NCI-H146 treated with DMSO at 0.1 percent for 48 hours (cell line): ENCODE measurements at regions not wholly inside any gene's neighbourhood (a gene's known extent, or its start where the extent isn't known, plus 50 kb on each side); places are given as distances from the start of the nearest gene placed in this dataset.
"Not testable (repeated sequence)": the region's sequence is repeated elsewhere in the genome, so short reads cannot be mapped to it uniquely, and the experiment has no call there.

ENCODE experiments used
- DNase-seq: peaks from one replicate; lab custom pipeline; 2025; ENCODE audit not compliant: unreplicated experiment; lab: John Stamatoyannopoulos, UW

DNA sequence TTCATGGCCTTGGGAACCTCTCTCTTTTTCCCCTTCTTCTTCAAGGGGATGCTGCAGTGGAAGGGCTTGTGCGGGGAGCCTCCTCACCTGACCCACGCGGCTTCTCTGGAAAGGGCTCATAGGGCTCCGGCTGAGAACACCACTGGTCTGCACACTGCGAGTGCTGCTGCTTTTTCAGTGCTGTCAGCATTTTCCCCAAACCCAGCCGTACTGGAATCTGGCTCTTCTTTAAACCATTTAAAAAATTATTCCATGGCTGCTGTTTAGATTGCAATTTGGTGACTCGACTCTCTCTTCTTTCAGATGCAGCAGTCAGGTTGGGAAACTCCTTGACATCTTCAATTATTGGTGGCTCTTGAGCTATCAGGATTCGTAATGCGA is 272.6 kb upstream of the DSEL start:
- no peak for DNase-seq

DNA sequence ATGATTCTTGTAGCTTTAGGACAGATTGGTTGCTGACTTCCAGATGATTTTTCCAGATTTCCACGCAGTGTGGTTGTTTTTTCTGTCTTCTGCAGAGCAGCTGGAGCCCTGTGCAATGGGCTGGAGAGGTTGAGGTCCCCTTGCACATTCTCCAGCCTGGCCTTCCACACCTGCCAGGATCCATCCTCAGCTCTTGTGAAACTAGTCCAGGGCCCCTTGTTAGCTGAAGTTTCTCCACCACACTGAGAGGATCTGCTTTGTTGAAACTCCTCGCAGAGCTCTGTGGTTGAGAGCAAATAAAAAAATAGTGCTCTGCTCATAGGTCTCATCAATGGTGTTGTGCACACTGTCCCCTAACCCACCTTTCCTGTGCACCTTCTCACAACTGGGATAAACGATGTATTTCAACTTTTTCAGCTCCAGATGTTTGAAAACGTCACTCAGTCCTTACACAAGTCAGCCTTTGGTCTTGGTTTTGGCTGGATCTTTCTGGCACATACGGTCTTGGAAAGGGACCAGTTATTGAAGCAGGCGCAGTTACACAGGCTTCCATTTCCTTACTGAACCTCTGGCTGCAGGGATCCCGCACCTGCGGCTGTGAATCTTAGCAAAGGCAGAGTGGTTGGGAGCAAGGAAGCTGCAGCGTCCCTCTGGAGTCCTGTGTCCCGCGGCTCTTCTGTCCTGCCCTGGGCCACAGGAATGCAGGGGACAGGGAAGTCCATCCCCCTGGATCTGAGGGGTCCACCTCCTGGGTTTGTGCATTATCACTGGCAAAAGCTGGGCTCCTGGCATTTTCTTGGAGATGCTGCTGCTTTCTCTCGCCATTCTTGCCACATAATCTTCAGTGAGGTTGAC is 272.0 kb upstream of the DSEL start:
- DNase-seq = no peak

DNA sequence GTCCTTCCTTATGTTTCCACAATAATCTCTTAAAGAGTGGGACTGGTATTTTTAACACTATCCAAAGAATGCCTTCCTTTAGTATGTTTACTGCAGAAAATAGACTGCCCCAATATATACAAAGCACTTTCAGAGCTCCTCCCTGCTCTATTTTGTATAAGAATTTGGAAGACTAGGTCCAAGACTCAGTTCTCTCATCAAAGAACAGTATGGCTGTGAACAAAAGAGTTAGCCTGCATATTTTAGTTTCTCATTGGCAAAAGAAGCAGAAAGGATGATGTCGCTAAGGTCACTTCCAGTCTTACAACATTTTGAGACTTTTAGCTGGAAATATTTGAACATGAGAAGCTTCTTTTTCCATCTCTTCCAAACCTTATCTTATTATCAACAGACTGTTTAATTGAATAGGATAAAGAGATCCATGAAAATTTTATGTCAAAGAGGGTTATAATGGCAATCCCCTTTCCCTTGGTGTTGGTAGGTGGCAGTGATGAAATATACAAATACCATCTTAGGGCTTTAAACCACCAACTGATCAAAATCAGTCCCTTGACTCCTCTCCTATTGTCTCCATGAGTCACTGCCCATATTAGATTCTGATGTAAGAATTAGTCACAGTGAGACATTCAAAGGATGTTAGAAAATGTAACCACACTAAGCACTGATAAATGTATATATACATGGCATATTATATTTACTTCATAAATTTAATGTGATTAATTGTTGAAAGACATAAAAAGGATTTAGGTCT is 266.9 kb upstream of the DSEL start:
- no peak for DNase-seq

DNA sequence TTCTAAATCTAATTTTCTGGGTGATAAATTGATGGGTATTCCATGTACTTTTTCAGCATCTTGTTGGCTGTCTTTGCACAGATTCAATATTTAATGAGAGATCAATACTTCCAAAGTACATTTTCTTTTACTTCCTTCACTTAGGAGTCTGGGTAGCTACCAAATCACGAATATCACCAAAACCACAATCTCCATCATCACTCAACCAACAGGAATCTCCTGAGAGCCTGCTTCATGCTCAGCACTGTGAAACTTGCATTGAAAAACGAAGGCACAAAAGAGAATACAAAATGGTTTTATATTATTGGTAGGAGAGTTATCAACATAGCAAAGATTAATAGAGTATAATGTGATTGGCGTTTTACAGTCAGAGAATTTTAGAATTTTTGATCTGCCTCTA is 261.5 kb upstream of the DSEL start:
- no peak for DNase-seq

DNA sequence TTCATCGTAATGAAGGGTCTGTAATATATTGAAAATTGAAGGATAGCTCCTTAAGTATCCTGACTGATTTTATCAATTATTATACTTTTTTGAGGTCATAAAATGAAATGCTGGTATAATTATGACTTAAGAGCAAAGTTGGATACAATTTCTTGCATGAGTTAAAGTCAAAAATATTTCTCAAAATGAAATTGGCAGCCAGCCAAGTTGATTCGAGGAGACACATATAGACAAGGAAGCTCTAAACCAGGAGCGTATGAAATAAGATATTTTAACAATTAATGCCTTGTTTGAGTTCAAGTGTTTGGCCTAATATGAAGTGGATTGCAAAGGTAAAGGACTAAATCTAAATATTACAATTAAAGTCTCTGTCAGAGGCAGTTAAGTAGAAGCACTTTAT is 260.4 kb upstream of the DSEL start:
- no peak for DNase-seq

DNA sequence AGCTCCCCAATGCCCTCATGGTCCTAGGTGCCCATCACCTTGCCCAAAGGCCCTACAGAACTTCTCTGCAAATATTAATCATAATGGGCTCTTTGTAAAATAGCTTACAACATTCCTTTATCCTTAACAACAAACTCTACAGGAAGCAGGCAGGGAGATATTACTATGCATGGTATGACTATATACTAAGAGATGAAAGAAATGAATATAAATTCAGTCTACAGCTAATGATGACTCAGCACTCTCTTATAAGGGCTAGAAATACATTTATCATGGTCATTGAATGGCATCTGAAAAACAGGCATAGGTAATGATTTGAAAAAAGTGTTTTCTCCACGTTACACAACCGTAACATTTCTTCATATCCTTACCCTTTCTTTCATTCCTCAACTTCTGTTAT is 254.8 kb upstream of the DSEL start:
- no peak for DNase-seq

DNA sequence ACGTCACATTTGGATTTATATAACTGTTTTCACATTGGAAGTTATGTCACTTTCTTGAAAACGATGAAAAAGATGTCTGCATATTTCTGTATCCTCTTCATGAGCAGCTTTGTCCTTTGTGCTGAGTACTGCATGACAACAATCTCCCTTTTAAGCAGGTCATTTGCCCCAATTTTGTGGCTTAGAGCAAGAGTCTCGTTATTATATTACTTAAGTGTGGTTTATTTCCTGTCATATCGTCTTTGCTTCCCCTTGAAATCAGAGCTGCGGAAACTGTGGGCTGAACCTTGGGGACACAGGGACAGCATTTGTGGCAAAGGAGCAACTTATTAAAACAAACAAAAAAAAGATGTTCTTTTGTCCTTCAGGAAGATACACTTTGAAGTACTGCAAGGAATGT is 254.0 kb upstream of the DSEL start:
- no peak for DNase-seq

DNA sequence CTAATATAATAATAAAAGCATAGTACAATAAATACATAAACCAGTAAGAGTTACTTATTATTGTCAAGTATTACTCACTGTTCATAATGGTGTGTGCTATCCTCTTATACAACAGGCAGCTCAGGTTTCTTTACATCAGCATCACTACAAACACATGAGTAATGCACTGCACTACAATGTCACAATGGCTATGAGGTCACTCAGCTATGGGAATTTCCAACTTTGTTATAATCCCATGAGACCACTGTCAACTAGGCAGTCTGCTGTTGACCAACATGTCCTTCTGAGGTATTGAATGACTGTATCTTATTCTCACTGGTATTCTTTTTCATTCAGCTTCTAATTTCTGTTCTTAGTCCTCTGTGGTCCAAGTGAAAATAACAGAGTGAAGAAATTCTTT is 250.4 kb upstream of the DSEL start:
- no peak for DNase-seq

DNA sequence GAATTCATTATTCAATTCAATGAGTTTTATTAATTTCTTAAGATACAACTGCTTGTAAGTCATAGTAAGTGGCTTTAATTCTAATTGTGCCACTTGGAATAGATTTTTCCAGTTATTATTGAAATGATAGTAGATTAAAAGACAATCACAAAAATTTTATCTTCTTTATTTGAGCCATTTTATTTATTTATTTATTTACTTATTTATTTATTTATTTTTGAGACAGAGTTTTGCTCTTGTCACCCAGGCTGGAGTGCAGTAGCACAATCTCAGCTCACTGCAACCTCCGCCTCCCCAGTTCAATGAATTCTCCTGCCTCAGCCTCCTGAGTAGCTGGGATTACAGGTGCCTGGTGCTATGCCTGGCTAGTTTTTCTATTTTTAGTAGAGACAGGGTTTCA is 235.7 kb upstream of the DSEL start:
- not testable (repeated sequence) for DNase-seq

DNA sequence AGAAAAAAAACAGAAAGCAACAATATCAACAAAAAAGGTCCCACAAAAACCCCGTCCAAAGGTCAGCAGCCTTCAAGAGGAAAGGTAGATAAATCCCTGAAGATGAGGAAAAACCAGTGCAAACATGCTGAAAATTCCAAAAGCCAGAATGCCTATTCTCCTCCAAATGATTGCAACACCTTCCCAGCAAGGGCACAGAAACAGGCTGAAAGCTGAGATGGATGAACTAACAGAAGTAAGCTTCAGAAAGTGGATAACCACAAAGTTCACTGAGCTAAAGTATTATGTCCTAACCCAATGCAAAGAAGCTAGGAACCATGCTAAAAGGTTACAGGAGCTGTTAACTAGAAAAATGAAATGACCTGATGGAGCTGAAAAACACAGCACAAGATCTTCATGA is 226.4 kb upstream of the DSEL start:
- DNase-seq = no peak

DNA sequence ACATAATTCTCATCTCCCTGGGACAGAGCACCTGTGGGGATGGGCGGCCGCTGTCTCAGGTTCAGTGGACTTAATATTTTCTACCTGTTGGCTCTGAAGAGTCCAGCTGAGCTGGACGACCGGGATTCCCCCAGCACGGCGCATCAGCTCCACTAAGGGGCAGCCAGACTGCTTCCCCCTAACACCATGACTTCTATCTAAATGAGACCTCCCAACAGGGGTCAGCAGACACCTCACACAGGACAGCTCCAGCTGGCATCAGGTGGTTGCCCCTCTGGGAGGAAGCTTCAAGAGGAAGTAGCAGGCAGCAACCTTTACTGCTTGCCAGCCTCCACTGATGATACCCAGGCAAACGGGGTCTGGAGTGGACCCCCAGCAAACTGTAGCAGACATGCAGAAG is 226.0 kb upstream of the DSEL start:
- DNase-seq = no peak

DNA sequence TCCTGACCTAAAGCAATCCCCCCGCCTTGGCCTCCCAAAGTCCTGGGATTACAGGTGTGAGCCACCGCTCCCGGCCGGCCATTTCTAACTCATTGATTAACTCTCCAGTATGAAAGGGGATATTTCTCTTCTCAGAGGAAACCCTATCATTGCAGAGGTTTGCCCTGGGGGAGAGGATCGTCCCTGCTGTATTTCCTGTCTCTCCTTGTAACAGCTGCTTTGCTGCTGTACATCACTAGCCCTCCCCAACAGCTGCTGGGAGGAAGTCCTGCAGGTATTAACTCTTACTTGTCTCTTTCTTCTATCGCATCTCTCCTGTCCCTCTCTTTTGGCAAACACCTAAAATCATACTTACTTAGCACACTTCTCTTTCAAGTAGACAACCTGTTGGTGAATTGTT is 219.0 kb upstream of the DSEL start:
- peak; percentile 75 for DNase-seq

DNA sequence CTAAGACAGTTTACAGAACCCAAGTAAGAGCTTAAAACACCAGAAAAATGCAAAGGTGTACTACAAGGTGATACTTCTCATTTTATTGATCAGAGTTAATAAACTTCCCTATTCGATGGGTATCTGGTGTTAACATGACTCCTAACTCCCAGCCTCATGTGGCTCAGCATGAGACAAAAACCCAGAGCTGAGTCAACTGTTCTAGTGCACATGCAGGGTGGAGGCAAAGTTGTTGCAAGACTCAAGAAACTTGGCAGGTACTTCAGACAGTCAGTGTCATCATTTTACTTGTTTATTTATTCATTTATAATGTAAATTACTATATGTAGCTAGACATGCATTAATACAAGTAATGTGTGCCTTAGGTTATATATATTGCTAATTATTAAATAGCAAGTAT is 216.6 kb upstream of the DSEL start:
- DNase-seq = no peak

DNA sequence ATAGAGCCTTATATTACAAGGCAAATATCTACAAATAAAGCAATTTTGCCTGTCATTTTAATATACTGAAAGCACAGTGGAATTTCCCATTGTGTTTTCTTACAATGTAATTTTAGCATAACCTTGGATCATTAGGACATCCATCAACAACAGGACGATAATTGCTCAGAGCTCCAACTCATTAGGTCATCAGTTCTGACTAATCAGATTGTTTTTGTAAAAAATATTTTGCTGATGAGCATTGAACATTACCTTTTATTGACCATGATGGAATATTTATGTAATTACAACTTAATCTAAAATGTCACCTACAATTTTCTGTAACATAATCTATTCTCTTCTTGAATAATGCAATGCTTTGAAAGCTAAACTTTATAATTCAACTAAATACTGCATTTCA is 215.3 kb upstream of the DSEL start:
- DNase-seq = no peak

DNA sequence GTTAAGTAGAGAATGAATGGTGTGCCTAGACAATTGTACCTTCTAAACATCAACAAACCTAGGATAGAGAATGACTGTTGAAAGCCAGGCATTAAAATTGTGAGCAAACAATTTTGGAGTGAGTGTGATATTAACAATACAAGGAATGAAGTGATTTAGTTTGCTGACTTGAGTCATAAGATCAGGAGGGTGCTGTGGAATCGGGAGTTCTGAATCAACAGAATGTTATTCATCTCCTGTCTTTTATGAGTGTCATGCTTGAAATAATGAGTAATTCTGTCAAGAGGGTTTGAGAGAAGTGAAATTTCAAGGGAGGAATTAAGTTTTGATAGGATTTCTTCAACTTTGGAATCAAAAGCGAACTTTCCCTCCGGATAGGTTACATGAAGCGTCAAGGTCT is 214.4 kb upstream of the DSEL start:
- no peak for DNase-seq

DNA sequence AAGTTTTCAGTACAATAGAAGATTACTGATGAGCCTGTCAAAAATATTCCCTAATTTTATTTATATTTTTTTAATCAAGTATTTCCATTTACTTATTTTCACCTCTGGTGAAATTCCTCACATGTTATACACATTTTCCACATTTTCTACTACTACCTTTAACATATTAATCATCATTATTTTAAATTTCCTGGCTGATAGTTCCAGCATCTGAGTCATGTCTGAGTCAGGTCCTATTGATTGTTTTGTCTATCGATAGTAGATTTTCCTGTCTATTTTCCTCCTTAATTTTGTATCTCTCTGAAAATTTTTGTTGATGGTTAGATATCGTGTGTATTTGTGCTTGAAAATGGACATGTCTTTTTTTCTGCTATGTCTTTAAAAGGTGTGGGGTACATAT is 211.8 kb upstream of the DSEL start:
- DNase-seq = no peak

DNA sequence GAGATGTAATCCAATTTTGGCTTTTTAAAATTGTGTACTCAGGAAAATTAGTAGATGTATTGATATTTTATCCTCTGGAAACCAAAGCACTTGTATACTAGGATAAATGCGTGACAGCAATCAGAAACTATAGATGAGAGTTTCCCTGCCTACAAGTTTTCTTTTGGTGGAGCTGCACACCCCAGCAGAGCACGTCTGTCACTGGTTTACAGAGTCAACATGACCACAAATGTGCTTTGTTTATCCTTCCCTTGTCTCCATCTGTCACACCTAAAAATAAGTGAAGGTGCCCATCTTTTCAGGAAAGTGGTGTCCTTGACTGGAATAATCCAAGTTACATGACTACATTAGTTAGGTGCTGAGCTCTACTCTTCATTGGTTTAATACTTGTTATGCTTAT is 210.4 kb upstream of the DSEL start:
- no peak for DNase-seq

DNA sequence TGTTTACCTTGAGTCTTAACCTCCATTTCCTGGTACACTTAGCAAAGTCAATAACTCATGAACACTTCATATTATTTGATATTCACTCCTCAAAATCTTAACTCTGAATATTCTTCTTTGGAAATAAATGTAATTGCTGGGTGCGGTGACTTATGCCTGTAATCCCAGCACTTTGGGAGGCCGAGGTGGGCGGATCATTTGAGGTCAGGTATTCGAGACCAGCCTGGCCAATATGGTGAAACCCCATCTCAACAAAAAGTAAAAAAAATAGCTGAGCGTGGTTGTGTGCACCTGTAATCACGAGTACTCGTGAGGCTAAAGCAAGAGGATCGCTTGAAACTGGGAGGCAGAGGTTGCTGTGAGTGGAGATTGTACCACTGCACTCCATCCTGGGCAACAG is 201.3 kb upstream of the DSEL start:
- no peak for DNase-seq

DNA sequence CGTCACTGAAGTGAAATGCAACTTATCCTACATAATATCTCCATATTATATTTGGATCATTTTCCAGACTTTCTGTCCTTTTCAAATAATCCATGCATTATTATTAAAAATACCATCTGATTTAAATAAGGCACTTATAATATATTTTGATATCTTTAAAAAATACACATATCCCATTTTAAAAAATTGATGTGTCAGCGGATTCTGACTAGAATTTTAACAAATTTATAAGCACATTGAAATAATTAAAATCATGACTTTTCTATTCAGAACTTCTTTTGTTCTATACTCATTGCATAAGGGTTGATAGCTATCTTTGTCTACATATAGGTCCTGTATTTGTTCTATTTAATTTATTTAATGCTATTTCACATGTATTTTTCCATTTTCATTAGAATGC is 199.0 kb upstream of the DSEL start:
- no peak for DNase-seq

DNA sequence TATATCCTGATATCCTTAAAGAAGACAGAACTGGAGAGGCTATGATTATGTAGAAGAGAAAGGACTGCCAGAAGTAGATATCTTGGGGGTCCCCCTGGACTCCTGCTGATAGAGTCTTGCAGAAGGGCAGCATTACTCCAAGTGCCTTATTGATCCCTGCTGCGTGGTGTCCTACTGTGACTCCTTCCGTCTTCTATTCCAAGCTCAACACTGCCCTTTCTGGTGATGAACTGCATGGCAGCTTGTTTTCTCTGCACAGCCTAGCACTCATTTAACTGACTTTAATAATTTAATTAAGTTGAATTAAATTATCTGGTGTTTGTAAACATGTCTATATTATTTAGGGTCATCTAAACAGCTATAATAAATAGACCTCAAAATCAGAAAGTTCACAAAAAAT is 194.1 kb upstream of the DSEL start:
- DNase-seq = no peak

DNA sequence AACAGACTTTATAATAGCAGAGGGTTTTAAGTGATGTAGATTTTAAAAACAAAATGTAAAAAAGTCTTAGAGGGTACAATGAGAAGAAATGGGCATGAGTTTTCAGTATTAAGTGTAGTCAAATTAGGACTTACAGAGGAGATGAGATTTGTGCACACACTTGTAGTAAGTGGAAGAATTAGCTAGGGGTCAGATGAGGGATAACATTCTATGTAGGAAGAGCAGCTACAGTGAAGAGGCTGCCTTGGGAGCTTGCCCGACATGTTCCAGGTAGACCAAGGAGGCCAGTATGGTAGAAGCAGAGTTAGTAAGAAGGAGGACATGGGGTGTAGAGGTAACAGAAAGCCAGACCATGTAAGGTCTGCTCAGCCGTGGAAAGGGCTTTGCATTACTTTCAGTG is 189.2 kb upstream of the DSEL start:
- DNase-seq = peak; percentile 68

DNA sequence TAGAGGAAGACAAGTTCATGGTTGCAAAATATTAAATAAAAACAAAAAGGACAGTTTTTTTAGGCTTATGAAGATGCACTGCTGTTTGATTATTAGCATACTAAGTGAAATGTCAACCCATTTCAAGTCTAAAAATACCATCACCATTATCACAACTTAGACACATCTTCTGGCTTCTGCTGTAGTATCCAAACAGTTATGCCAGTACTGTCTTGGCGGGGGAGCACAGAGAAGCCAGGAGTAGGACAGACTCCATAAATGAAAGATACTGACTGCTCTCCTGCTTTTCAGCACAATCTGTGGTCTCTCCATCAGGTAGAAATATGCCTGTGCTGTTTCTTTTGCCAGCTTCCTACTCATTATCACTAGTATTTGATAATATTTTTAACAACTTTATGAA is 179.2 kb upstream of the DSEL start:
- no peak for DNase-seq

DNA sequence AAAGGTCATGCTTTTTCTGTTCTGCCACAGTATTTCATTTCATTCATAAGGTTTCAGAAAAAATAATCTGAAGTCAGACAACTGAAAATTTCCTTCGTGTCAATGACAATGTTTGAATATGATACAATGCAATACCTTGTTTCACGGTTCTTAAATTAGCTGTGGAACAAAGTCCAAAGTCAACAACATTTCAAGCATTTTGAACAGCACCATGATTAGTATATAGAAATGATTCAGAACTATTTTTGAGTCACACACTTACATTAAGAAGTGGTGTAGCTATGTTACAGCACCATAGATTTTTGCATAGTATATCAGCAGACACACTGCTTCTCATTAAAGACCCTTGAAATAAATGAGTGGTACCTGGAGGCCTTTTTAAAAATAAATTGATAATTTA is 178.3 kb upstream of the DSEL start:
- DNase-seq = no peak
